GM23338 (cell line): ENCODE measurements at regions not wholly inside any gene's neighbourhood (a gene's known extent, or its start where the extent isn't known, plus 50 kb on each side); places are given as distances from the start of the nearest gene placed in this dataset.

Experiments
- ATAC-seq: fragments of 200-7000 bp; cut with Tn5 transposase; 3 replicates; pipeline ENCODE4 v1.9.1; 2020
- DNase-seq: peaks from one replicate; pipeline ENCODE4 v3.0.0-alpha.2; 2015; ENCODE audit warnings: low spot score
- H2AFZ ChIP-seq: fragments of 200-600 bp; sonication (generic); 2 replicates; pipeline ENCODE4 v1.8.0; 2016; ENCODE audit warnings: antibody characterized with exemption, mild to moderate bottlenecking, moderate library complexity
- H3F3A ChIP-seq: fragments of 200-600 bp; sonication (generic); replicated peaks from 2 replicates; pipeline ENCODE4 v1.8.0; 2017; ENCODE audit warnings: antibody characterized with exemption, mixed run types, low read depth
- H3K27ac ChIP-seq: fragments of 200-600 bp; sonication (generic); 2 replicates; pipeline ENCODE4 v1.6.1; 2016; ENCODE audit warnings: low read depth
- H3K27me3 ChIP-seq: fragments of 200-600 bp; sonication (generic); 2 replicates; pipeline ENCODE4 v1.8.0; 2016; ENCODE audit warnings: mild to moderate bottlenecking, mixed run types, moderate library complexity; ENCODE audit not compliant: insufficient read depth
- H3K36me3 ChIP-seq: fragments of 200-600 bp; sonication (generic); 2 replicates; pipeline ENCODE4 v1.8.0; 2016; ENCODE audit warnings: mild to moderate bottlenecking; ENCODE audit not compliant: insufficient read depth
- H3K4me1 ChIP-seq: fragments of 200-600 bp; sonication (generic); 2 replicates; pipeline ENCODE4 v1.8.0; 2016; ENCODE audit warnings: mild to moderate bottlenecking, moderate library complexity; ENCODE audit not compliant: insufficient read depth
- H3K4me2 ChIP-seq: fragments of 200-600 bp; sonication (generic); 2 replicates; pipeline ENCODE4 v1.7.1; 2017; ENCODE audit warnings: mixed run types
- H3K4me3 ChIP-seq: fragments of 200-600 bp; sonication (generic); 2 replicates; pipeline ENCODE4 v1.6.1; 2016; ENCODE audit warnings: mixed run types
- H3K79me2 ChIP-seq: fragments of 200-600 bp; sonication (generic); replicated peaks from 2 replicates; pipeline ENCODE4 v1.8.0; 2017; ENCODE audit warnings: mild to moderate bottlenecking; ENCODE audit not compliant: insufficient read depth
- H3K9me2 ChIP-seq: fragments of 200-600 bp; sonication (generic); 2 replicates; pipeline ENCODE4 v1.8.0; 2017; ENCODE audit not compliant: insufficient read depth
- H4K20me1 ChIP-seq: fragments of 200-600 bp; sonication (generic); replicated peaks from 2 replicates; pipeline ENCODE4 v1.8.0; 2017; ENCODE audit warnings: mild to moderate bottlenecking; ENCODE audit not compliant: insufficient read depth
- H3K27ac Mint-ChIP-seq: 2 replicates; pipeline ENCODE4 v1.8.0; 2020; ENCODE audit warnings: inconsistent platforms, mild to moderate bottlenecking, moderate library complexity, mixed read lengths
- H3K27me3 Mint-ChIP-seq: 3 replicates; pipeline ENCODE4 v1.8.0; 2022; ENCODE audit warnings: low read depth, mild to moderate bottlenecking, moderate library complexity, mixed read lengths, inconsistent platforms; ENCODE audit not compliant: insufficient read depth, poor library complexity
- H3K36me3 Mint-ChIP-seq: 3 replicates; pipeline ENCODE4 v1.8.0; 2021; ENCODE audit warnings: low read depth, mild to moderate bottlenecking, inconsistent platforms, moderate library complexity, mixed read lengths
- H3K4me1 Mint-ChIP-seq: 3 replicates; pipeline ENCODE4 v1.8.0; 2020; ENCODE audit warnings: mild to moderate bottlenecking, inconsistent platforms, mixed read lengths
- H3K4me3 Mint-ChIP-seq: 3 replicates; pipeline ENCODE4 v1.8.0; 2021; ENCODE audit warnings: moderate library complexity, mild to moderate bottlenecking, inconsistent platforms, mixed read lengths
- H3K9me3 Mint-ChIP-seq: 3 replicates; pipeline ENCODE4 v1.8.0; 2020; ENCODE audit warnings: moderate library complexity, mild to moderate bottlenecking, inconsistent platforms, mixed read lengths
- CREB1 ChIP-seq: fragments of 250-450 bp; sonication (Bioruptor Pico); IDR thresholded peaks from 2 replicates; pipeline ENCODE4 v1.5.0; 2020; ENCODE audit warnings: low read depth, mild to moderate bottlenecking, moderate library complexity
- CTCF ChIP-seq, 2 experiments: fragments of 200-600 bp in 1 of 2; sonication (generic) in 1 of 2; conservative IDR thresholded peaks; 2 replicates each; pipeline versions ENCODE4 v1.5.1 to v1.6.1; 2016 to 2017; ENCODE audit warnings: antibody characterized with exemption in 2 of 2, low read depth in 2 of 2, mild to moderate bottlenecking in 2 of 2, moderate library complexity in 1 of 2
- ETS1 ChIP-seq: IDR thresholded peaks from 2 replicates; pipeline ENCODE4 v1.6.1; 2016; ENCODE audit warnings: antibody characterized with exemption
- EZH2 ChIP-seq: fragments of 200-600 bp; sonication (generic); IDR thresholded peaks from one replicate; pipeline ENCODE4 v1.8.0; 2017; ENCODE audit warnings: antibody characterized with exemption, mild to moderate bottlenecking, low read depth; ENCODE audit not compliant: unreplicated experiment
- EZH2phosphoT487 ChIP-seq: fragments of 200-600 bp; sonication (generic); IDR thresholded peaks from one replicate; pipeline ENCODE4 v1.8.1; 2018; ENCODE audit warnings: antibody characterized with exemption; ENCODE audit not compliant: unreplicated experiment
- JUNB ChIP-seq: IDR thresholded peaks from one replicate; pipeline ENCODE4 v1.6.1; 2016; ENCODE audit warnings: antibody characterized with exemption; ENCODE audit not compliant: unreplicated experiment
- NANOG ChIP-seq: IDR thresholded peaks from 2 replicates; pipeline ENCODE4 v1.6.1; 2016; ENCODE audit warnings: antibody characterized with exemption, borderline replicate concordance
- POLR2AphosphoS5 ChIP-seq: IDR thresholded peaks from 2 replicates; pipeline ENCODE4 v1.6.1; 2016; ENCODE audit warnings: antibody characterized with exemption, low read depth
- REST ChIP-seq: IDR thresholded peaks from one replicate; pipeline ENCODE4 v1.6.1; 2018; ENCODE audit warnings: antibody characterized with exemption; ENCODE audit not compliant: unreplicated experiment
- STAT1 ChIP-seq: IDR thresholded peaks from one replicate; pipeline ENCODE4 v1.6.1; 2016; ENCODE audit warnings: antibody characterized with exemption; ENCODE audit not compliant: unreplicated experiment
- ZNF114 ChIP-seq: fragments of 250-450 bp; sonication (Bioruptor Pico); IDR thresholded peaks from 2 replicates; pipeline ENCODE4 v1.5.0; 2020; ENCODE audit warnings: mild to moderate bottlenecking, moderate library complexity
- ZNF331 ChIP-seq: fragments of 250-450 bp; sonication (Bioruptor Pico); IDR thresholded peaks from 2 replicates; pipeline ENCODE4 v1.5.0; 2020; ENCODE audit warnings: low read depth, mild to moderate bottlenecking, moderate library complexity
- ZNF462 ChIP-seq: fragments of 250-450 bp; sonication (Bioruptor Pico); IDR thresholded peaks from 2 replicates; pipeline ENCODE4 v1.5.0; 2020; ENCODE audit warnings: mild to moderate bottlenecking, moderate library complexity

GRCh38 chr9:18330401-18331309, 143.3 kb upstream of the ADAMTSL1 start:
- no peaks in the 10 kb centered on the region for H3K27me3 ChIP-seq
- no peaks in the 10 kb centered on the region for H3K36me3 Mint-ChIP-seq
- no peak overlapping the region for H3K27ac Mint-ChIP-seq
- no peak for TF ChIP-seq EZH2
- TF ChIP-seq JUNB = no peak
- no peak for TF ChIP-seq STAT1
- TF ChIP-seq ZNF114 (CRISPR knock-in tag) = no peak
- no peak for TF ChIP-seq NANOG
- no peak for TF ChIP-seq ETS1
- no peak for TF ChIP-seq ZNF331 (CRISPR knock-in tag)
- TF ChIP-seq POLR2AphosphoS5 = no peak
- TF ChIP-seq CTCF (conservative IDR thresholded peaks at IDR 0.05; ENCODE audit: low read depth in 2 of 2) = no peak
- TF ChIP-seq CREB1 (CRISPR knock-in tag) = no peak
- no peak for TF ChIP-seq EZH2phosphoT487
- no peak for TF ChIP-seq ZNF462
- TF ChIP-seq REST = no peak
- no peaks in the 10 kb centered on the region for H3K79me2 ChIP-seq
- H3K27me3 Mint-ChIP-seq = no peaks in the 10 kb centered on the region
- H2AFZ ChIP-seq = peak overlapping the region; percentile 40; the same call in 1 of the 2 replicates
- H3K4me1 Mint-ChIP-seq = peaks cover 19% of the 10 kb centered on the region
- no peaks in the 10 kb centered on the region; the same call in 1 of the 2 replicates for H3K9me2 ChIP-seq
- no peaks in the 10 kb centered on the region for H3F3A ChIP-seq
- no peak overlapping the region for H3K27ac ChIP-seq
- no peaks in the 10 kb centered on the region for H4K20me1 ChIP-seq
- H3K4me3 ChIP-seq = no peak overlapping the region
- H3K4me1 ChIP-seq = peaks cover 4% of the 10 kb centered on the region; the same call in 1 of the 2 replicates
- H3K4me3 Mint-ChIP-seq = no peak overlapping the region
- no peaks in the 10 kb centered on the region for H3K36me3 ChIP-seq
- ATAC-seq (no peak), DNase-seq (no peak)
- no peak overlapping the region for H3K4me2 ChIP-seq
- no peaks in the 10 kb centered on the region for H3K9me3 Mint-ChIP-seq
